Activated T-helper 17 cell treated with anti-CD3 and anti-CD28 coated beads, Interleukin-2, amount 50 U/mL, for 72 hours (primary cell): ENCODE measurements at regions not wholly inside any gene's neighbourhood (a gene's known extent, or its start where the extent isn't known, plus 50 kb on each side); places are given as distances from the start of the nearest gene placed in this dataset.
"Not testable (repeated sequence)": the region's sequence is repeated elsewhere in the genome, so short reads cannot be mapped to it uniquely, and the experiment has no call there.

Experiments used
- ATAC-seq: fragments of 150-1000 bp; cut with Tn5 transposase; replicated peaks from 2 replicates; pipeline ENCODE4 v1.10.0; 2021; ENCODE audit warnings: mild to moderate bottlenecking, moderate library complexity
- H3K27ac Mint-ChIP-seq: one replicate; pipeline ENCODE4 v1.8.0; 2022; ENCODE audit warnings: mixed read lengths
- H3K27me3 Mint-ChIP-seq: one replicate; pipeline ENCODE4 v1.8.0; 2022; ENCODE audit warnings: mixed read lengths
- H3K36me3 Mint-ChIP-seq: one replicate; pipeline ENCODE4 v1.8.0; 2022; ENCODE audit warnings: low read depth, mild to moderate bottlenecking, mixed read lengths
- H3K4me1 Mint-ChIP-seq: one replicate; pipeline ENCODE4 v1.8.0; 2022; ENCODE audit warnings: mixed read lengths
- H3K4me3 Mint-ChIP-seq: one replicate; pipeline ENCODE4 v1.8.0; 2022; ENCODE audit warnings: mild to moderate bottlenecking, mixed read lengths
- H3K9me3 Mint-ChIP-seq: one replicate; pipeline ENCODE4 v1.8.0; 2022; ENCODE audit warnings: mixed read lengths

DNA sequence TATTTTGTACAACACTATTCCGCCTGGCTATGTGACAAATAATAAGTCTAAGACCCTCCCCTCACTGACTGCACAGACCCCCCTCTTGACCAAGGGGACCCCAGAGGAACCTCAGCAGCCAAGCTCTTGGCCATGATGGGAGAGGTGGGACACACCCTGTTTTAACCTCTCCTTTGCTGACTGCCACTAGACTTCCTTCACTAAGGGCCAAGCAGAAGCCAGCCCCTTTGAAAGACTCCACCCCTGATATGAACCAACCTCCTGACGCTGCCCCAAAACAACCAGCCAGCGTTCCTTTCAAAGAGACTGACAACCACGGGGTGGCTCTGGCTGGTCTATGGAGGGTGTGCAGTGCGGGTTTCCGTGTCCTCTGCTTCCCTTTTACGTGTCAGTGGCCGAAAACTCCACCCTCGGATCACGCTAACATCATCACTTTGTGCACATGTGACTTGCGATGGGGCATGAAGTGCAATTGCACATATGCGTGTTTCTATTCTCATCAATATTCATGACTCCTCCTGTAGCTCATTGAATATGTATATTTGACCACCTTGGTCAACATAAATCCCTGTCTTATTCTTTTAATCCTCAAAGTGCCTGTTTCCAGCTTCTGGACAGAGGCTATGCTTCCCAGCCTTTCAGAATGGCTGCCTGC, 643.9 kb downstream of the TBC1D22A start:
- Mint-ChIP-seq H3K27me3 (peaks cover 17% of the 10 kb centered on the region), H3K4me3 (no peak overlapping the region), H3K36me3 (no peaks in the 10 kb centered on the region), H3K9me3 (no peaks in the 10 kb centered on the region), H3K4me1 (no peaks in the 10 kb centered on the region), H3K27ac (no peak overlapping the region)
- no peak for ATAC-seq

GRCh38 chr22:47405222-47405621, 642.8 kb downstream of the TBC1D22A start:
- not testable (repeated sequence) for H3K4me3 Mint-ChIP-seq, H3K36me3 Mint-ChIP-seq, H3K27ac Mint-ChIP-seq, H3K4me1 Mint-ChIP-seq, H3K9me3 Mint-ChIP-seq, ATAC-seq
- peaks cover 11% of the 10 kb centered on the region for H3K27me3 Mint-ChIP-seq

DNA sequence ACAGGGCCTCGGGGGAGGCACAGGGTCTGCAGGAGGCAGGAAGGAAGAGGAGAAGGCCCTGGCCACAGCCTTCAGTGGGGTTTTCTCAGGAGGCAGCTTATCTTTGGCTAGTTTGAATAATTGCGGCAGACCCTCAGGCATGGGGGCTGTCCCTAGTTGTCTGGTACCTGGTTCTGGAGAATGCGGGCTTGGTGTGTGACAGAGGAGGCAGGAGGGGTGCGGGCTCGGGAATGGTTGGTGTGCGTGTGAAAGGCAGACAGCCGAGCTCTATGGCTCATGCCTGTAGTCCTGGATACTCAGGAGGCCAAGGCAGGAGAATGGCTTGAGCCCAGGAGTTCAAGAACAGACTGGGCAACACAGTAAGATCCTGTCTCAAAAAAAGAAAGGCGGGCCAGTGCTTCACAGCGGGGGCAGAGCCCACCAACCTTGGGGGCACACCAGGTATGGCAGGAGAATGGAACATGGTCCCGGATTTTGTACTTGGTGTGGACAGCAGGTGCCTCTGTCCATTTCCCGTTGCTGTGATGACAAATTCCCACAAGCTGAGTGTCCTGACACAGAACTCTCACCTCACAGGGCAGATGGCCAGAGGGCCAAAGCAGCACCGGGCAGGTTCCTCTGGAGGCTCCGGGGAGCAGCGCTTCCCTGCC, 640.6 kb downstream of the TBC1D22A start:
- Mint-ChIP-seq H3K4me1 (no peaks in the 10 kb centered on the region), H3K27me3 (peaks cover 8% of the 10 kb centered on the region), H3K27ac (no peak overlapping the region), H3K4me3 (no peak overlapping the region), H3K36me3 (no peaks in the 10 kb centered on the region), H3K9me3 (no peaks in the 10 kb centered on the region)
- ATAC-seq, result no peak

- no peaks in the 10 kb centered on the region for H3K4me1 Mint-ChIP-seq
- H3K4me3 Mint-ChIP-seq, result no peak overlapping the region
- no peaks in the 10 kb centered on the region for H3K36me3 Mint-ChIP-seq
- H3K9me3 Mint-ChIP-seq, result no peaks in the 10 kb centered on the region
- no peak overlapping the region for H3K27ac Mint-ChIP-seq
- peaks cover 5% of the 10 kb centered on the region for H3K27me3 Mint-ChIP-seq
- ATAC-seq, result no peak
Measured at GRCh38 chr22:47401976-47402770, 639.7 kb downstream of the TBC1D22A start.

DNA sequence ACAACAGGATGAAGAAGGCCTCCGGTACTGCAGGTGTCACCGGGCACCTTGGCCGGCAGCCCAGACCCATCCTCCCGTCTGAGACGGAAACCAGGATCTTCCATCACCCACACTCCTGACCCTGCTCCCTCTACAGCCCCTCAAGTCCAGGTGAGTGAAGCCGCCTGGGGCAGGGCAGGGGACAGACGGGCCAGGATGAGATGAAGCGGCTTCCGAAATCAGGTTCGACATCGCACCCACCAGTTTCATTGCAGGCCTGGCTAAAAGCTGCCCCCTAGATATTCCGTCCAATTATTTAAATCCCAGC, 639.1 kb downstream of the TBC1D22A start:
- no peak for ATAC-seq
- Mint-ChIP-seq H3K4me3 (no peak overlapping the region), H3K27ac (no peak overlapping the region), H3K9me3 (no peaks in the 10 kb centered on the region), H3K27me3 (peaks cover 5% of the 10 kb centered on the region), H3K4me1 (no peaks in the 10 kb centered on the region), H3K36me3 (no peaks in the 10 kb centered on the region)

GRCh38 chr22:47400701-47401591, 638.5 kb downstream of the TBC1D22A start:
- no peaks in the 10 kb centered on the region for H3K9me3 Mint-ChIP-seq
- H3K27ac Mint-ChIP-seq, result no peak overlapping the region
- H3K36me3 Mint-ChIP-seq, result no peaks in the 10 kb centered on the region
- no peaks in the 10 kb centered on the region for H3K4me1 Mint-ChIP-seq
- peaks cover 5% of the 10 kb centered on the region for H3K27me3 Mint-ChIP-seq
- no peak overlapping the region for H3K4me3 Mint-ChIP-seq
- no peak for ATAC-seq

- H3K27me3 Mint-ChIP-seq, H3K9me3 Mint-ChIP-seq, H3K4me1 Mint-ChIP-seq, H3K4me3 Mint-ChIP-seq, H3K27ac Mint-ChIP-seq, ATAC-seq, H3K36me3 Mint-ChIP-seq: not testable (repeated sequence)
Measured at GRCh38 chr22:47400131-47400530, 637.7 kb downstream of the TBC1D22A start.

GRCh38 chr22:47398921-47399790, 636.7 kb downstream of the TBC1D22A start:
- Mint-ChIP-seq H3K4me3 (no peak overlapping the region), H3K27me3 (peaks cover 5% of the 10 kb centered on the region), H3K9me3 (no peaks in the 10 kb centered on the region), H3K36me3 (no peaks in the 10 kb centered on the region), H3K4me1 (no peaks in the 10 kb centered on the region), H3K27ac (no peak overlapping the region)
- no peak for ATAC-seq

GRCh38 chr22:47398491-47398890, 636.0 kb downstream of the TBC1D22A start:
- ATAC-seq, result no peak
- no peak overlapping the region for H3K4me3 Mint-ChIP-seq
- H3K36me3 Mint-ChIP-seq, result no peaks in the 10 kb centered on the region

DNA sequence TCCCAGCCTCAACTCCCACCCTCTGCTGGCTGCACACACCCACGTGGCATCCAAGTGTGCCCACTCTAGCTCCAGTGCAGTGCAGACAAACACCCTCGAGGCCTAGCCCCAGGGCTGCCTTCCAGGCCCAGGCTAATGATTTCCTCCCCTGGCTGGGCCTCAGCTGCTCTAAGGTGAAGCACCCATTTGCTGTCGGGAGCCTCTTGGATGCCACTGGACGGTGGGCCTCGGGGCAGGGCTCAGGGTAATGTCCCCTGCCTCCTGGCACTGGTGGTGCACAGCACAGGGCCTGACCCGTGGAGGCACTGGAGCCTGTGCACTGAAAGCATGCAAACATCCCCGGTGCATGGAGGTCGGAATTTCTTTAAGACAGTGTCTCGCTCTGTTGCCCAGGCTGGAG, 635.2 kb downstream of the TBC1D22A start:
- no peak for ATAC-seq
- Mint-ChIP-seq H3K36me3 (no peaks in the 10 kb centered on the region), H3K9me3 (no peaks in the 10 kb centered on the region), H3K27ac (no peak overlapping the region), H3K4me1 (no peaks in the 10 kb centered on the region), H3K27me3 (peaks cover 2% of the 10 kb centered on the region), H3K4me3 (no peak overlapping the region)

More at GRCh38 chr22:47398491-47398890, 636.0 kb downstream of the TBC1D22A start:
- peaks cover 5% of the 10 kb centered on the region for H3K27me3 Mint-ChIP-seq
- H3K4me1 Mint-ChIP-seq, result no peaks in the 10 kb centered on the region
- no peak overlapping the region for H3K27ac Mint-ChIP-seq
- H3K9me3 Mint-ChIP-seq, result no peaks in the 10 kb centered on the region

GRCh38 chr22:47396515-47396914, 634.1 kb downstream of the TBC1D22A start:
- no peak for ATAC-seq
- Mint-ChIP-seq H3K27ac (no peak overlapping the region), H3K9me3 (no peaks in the 10 kb centered on the region), H3K27me3 (no peaks in the 10 kb centered on the region), H3K4me3 (no peak overlapping the region), H3K4me1 (no peaks in the 10 kb centered on the region), H3K36me3 (no peaks in the 10 kb centered on the region)

- no peak for ATAC-seq
- H3K4me1 Mint-ChIP-seq, result no peaks in the 10 kb centered on the region
- no peak overlapping the region for H3K27ac Mint-ChIP-seq
- no peaks in the 10 kb centered on the region for H3K9me3 Mint-ChIP-seq
- H3K27me3 Mint-ChIP-seq, result no peaks in the 10 kb centered on the region
- no peaks in the 10 kb centered on the region for H3K36me3 Mint-ChIP-seq
- no peak overlapping the region for H3K4me3 Mint-ChIP-seq
Measured at GRCh38 chr22:47396105-47396504, 633.7 kb downstream of the TBC1D22A start.

GRCh38 chr22:47395481-47395880, 633.0 kb downstream of the TBC1D22A start:
- no peak overlapping the region for H3K27ac Mint-ChIP-seq
- H3K27me3 Mint-ChIP-seq, result no peaks in the 10 kb centered on the region
- ATAC-seq, result no peak
- H3K36me3 Mint-ChIP-seq, result no peaks in the 10 kb centered on the region
- H3K4me3 Mint-ChIP-seq, result no peak overlapping the region
- no peaks in the 10 kb centered on the region for H3K9me3 Mint-ChIP-seq
- no peaks in the 10 kb centered on the region for H3K4me1 Mint-ChIP-seq
